ENCODE measurements at regions not wholly inside any gene's neighbourhood (a gene's known extent, or its start where the extent isn't known, plus 50 kb on each side); places are given as distances from the start of the nearest gene placed in this dataset.

- no peak for TF ChIP-seq CTCF (IDR thresholded peaks at IDR 0.05)
- H3K4me1 ChIP-seq (ENCODE audit: control insufficient read depth in 1 of 2, insufficient read depth in 1 of 2, low read depth in 1 of 2, low read length in 1 of 2), result no peaks in the 10 kb centered on the region
- H3K27ac ChIP-seq, result no peak overlapping the region
- no peaks in the 10 kb centered on the region for H3K36me3 ChIP-seq
- H3K4me3 ChIP-seq (ENCODE audit: low read depth in 1 of 2, low read length in 1 of 2), result no peak overlapping the region
- no peaks in the 10 kb centered on the region for H3K9me3 ChIP-seq
- H3K27me3 ChIP-seq, result no peaks in the 10 kb centered on the region
These were observed 173.1 kb upstream of the KCNG1 start for GRCh38 chr20:51195990-51196389.

GRCh38 chr20:51195419-51195901, 172.6 kb upstream of the KCNG1 start:
- no peaks in the 10 kb centered on the region for H3K9me3 ChIP-seq
- no peaks in the 10 kb centered on the region for H3K4me1 ChIP-seq (ENCODE audit: control insufficient read depth in 1 of 2, insufficient read depth in 1 of 2, low read depth in 1 of 2, low read length in 1 of 2)
- no peak overlapping the region for H3K27ac ChIP-seq
- no peak overlapping the region for H3K4me3 ChIP-seq (ENCODE audit: low read depth in 1 of 2, low read length in 1 of 2)
- H3K36me3 ChIP-seq, result no peaks in the 10 kb centered on the region
- no peak for TF ChIP-seq CTCF (IDR thresholded peaks at IDR 0.05)
- no peaks in the 10 kb centered on the region for H3K27me3 ChIP-seq

GRCh38 chr20:51193066-51193772, 170.3 kb upstream of the KCNG1 start:
- Histone ChIP-seq H3K27me3 (no peaks in the 10 kb centered on the region), H3K4me3 (ENCODE audit: low read depth in 1 of 2, low read length in 1 of 2) (no peak overlapping the region), H3K9me3 (no peaks in the 10 kb centered on the region), H3K36me3 (no peaks in the 10 kb centered on the region), H3K4me1 (ENCODE audit: control insufficient read depth in 1 of 2, insufficient read depth in 1 of 2, low read depth in 1 of 2, low read length in 1 of 2) (no peaks in the 10 kb centered on the region), H3K27ac (no peak overlapping the region)
- TF ChIP-seq CTCF (IDR thresholded peaks at IDR 0.05), result no peak

- Histone ChIP-seq H3K4me1 (ENCODE audit: control insufficient read depth in 1 of 2, insufficient read depth in 1 of 2, low read depth in 1 of 2, low read length in 1 of 2) (no peaks in the 10 kb centered on the region), H3K27ac (no peak overlapping the region), H3K4me3 (ENCODE audit: low read depth in 1 of 2, low read length in 1 of 2) (no peak overlapping the region), H3K9me3 (no peaks in the 10 kb centered on the region), H3K27me3 (peaks cover 13% of the 10 kb centered on the region), H3K36me3 (no peaks in the 10 kb centered on the region)
- no peak for TF ChIP-seq CTCF (IDR thresholded peaks at IDR 0.05)
These were observed 167.9 kb upstream of the KCNG1 start for GRCh38 chr20:51190783-51191180.

GRCh38 chr20:51189814-51190782, 167.2 kb upstream of the KCNG1 start:
- Histone ChIP-seq H3K4me1 (ENCODE audit: control insufficient read depth in 1 of 2, insufficient read depth in 1 of 2, low read depth in 1 of 2, low read length in 1 of 2) (no peaks in the 10 kb centered on the region), H3K4me3 (ENCODE audit: low read depth in 1 of 2, low read length in 1 of 2) (no peak overlapping the region), H3K27me3 (peaks cover 13% of the 10 kb centered on the region), H3K36me3 (no peaks in the 10 kb centered on the region), H3K27ac (no peak overlapping the region), H3K9me3 (no peaks in the 10 kb centered on the region)
- TF ChIP-seq CTCF (IDR thresholded peaks at IDR 0.05), result no peak

All from neutrophil (primary cell).